ENCODE measurements at regions not wholly inside any gene's neighbourhood (a gene's known extent, or its start where the extent isn't known, plus 50 kb on each side); places are given as distances from the start of the nearest gene placed in this dataset.
"Not testable (repeated sequence)": the region's sequence is repeated elsewhere in the genome, so short reads cannot be mapped to it uniquely, and the experiment has no call there.

DNA sequence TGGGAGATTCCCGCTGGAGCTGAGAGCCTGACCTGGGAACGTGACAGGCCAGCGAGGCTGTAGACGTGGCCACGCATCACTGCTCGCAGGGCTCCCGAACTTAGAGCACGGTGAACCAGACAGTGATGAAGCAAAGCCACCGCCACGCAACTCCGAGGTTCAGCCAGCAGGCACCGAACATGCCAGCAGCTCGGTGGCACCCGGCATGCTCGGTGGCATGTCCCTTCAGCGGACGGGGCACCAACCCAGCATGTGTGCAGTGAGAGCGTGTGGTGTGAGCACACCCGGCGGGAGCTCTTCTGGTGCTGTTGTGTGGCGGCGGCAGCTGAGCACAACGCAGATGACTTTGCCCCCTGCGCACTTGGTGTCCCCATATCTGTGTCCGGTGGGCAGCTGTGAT is 4468.2 kb upstream of the TPTE start:
- not testable (repeated sequence) for TF ChIP-seq ZNF773 (CRISPR knock-in tag; IDR thresholded peaks at IDR 0.05; ENCODE audit: borderline replicate concordance); MAZ (IDR thresholded peaks at IDR 0.05; ENCODE audit: borderline replicate concordance, low read depth, low read length); MAZ (CRISPR knock-in tag; IDR thresholded peaks at IDR 0.05; ENCODE audit: low read depth); SRF (IDR thresholded peaks at IDR 0.05; ENCODE audit: low read depth, low read length); KDM5A (IDR thresholded peaks at IDR 0.05; ENCODE audit: borderline replicate concordance, low read length); ZUFSP (CRISPR knock-in tag; IDR thresholded peaks at IDR 0.05; ENCODE audit: borderline replicate concordance); DNMT3B (CRISPR knock-in tag; conservative IDR thresholded peaks at IDR 0.05)
- TF ChIP-seq, protein P1, sequence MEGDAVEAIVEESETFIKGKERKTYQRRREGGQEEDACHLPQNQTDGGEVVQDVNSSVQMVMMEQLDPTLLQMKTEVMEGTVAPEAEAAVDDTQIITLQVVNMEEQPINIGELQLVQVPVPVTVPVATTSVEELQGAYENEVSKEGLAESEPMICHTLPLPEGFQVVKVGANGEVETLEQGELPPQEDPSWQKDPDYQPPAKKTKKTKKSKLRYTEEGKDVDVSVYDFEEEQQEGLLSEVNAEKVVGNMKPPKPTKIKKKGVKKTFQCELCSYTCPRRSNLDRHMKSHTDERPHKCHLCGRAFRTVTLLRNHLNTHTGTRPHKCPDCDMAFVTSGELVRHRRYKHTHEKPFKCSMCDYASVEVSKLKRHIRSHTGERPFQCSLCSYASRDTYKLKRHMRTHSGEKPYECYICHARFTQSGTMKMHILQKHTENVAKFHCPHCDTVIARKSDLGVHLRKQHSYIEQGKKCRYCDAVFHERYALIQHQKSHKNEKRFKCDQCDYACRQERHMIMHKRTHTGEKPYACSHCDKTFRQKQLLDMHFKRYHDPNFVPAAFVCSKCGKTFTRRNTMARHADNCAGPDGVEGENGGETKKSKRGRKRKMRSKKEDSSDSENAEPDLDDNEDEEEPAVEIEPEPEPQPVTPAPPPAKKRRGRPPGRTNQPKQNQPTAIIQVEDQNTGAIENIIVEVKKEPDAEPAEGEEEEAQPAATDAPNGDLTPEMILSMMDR (CRISPR knock-in tag; IDR thresholded peaks at IDR 0.05) = not testable (repeated sequence)
